ENCODE measurements at regions not wholly inside any gene's neighbourhood (a gene's known extent, or its start where the extent isn't known, plus 50 kb on each side); places are given as distances from the start of the nearest gene placed in this dataset.
A peak's percentile ranks its signal among the peaks of the same experiment; 100 is the strongest.

- DNase-seq (ENCODE audit: low read depth): no peak
Observed at GRCh38 chr6:137734005-137734874, 132.8 kb upstream of the TNFAIP3 start.

GRCh38 chr6:137734875-137735182 is 132.2 kb upstream of the TNFAIP3 start:
- no peak for DNase-seq (ENCODE audit: low read depth)

DNA sequence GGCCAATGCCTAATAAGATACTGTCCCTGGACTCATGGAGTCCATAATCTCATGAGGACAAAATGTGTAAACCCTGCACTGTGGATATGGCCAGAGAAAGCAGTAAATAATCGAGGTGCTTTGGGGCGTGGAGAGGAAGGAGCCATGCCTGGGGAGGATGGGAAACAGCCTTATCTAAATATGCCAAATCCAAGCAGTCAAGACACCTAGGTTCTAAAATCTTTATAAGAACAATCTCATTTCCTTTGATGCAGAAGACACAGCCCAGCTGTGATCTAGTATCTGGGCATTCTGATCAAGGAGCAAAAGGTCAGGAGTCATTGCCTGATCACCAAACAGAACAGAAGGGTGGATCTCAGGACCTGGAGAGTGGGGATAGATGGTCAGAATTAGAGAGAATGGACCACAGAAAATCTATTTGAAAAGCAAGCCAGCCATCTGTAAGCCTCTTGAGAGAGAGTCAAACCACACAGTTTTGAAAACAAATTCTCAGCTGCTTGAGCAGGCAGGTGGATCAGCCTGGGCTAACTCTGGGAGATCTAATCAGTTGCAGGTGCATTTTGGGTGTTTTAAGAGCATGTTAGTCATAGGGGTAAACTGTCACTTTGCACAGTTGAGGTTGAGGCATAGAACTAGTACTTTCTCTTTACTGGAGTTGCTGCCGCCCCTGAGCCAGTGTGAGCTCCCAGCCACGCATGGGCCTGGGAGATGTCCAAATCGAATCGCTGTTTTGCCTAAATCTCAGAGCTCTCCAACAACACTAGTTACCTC is 130.8 kb upstream of the TNFAIP3 start:
- no peak for DNase-seq (ENCODE audit: low read depth)

GRCh38 chr6:137736911-137737310 is 130.1 kb upstream of the TNFAIP3 start:
- DNase-seq (ENCODE audit: low read depth): no peak

DNA sequence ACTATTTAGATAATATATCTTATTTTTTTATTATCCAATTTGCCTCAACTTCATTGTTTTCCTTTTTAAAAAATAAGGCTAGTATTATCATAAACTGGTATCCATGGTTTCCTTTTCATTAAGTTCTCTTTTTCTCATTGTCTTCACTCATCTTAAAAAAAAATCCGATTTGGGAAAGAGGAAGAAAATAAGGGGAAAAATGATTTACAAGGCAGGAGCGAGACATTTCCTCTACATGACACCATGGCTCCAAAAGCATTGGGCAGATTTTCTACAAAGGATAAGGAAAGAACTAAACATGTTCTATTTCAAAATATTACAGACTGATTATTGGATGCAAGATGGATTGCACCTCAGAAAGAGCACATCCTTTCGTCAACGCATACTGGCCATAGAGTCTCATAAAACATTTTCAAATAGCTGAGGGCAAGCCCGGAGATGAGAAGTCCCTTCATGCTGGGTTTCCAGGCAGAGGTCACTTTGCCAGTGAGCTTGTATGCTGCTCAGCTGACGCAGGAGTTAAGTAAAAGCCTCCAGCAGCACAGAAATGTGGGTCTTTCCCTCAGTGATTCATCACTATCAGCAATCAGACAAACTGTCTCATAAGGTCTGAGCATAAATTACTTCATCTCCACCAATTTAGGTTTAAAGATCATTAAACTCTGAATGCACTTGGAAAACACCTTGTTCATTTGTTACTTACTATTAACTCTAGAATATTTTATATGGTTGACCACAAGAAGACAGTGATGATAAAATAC is 129.0 kb upstream of the TNFAIP3 start:
- DNase-seq (ENCODE audit: low read depth): peak; percentile 73

- no peak for DNase-seq (ENCODE audit: low read depth)
Observed at GRCh38 chr6:137738931-137739504, 128.0 kb upstream of the TNFAIP3 start.

- DNase-seq (ENCODE audit: low read depth): no peak
Observed at GRCh38 chr6:137739544-137739943, 127.5 kb upstream of the TNFAIP3 start.

- no peak for DNase-seq (ENCODE audit: low read depth)
Observed at GRCh38 chr6:137740091-137740755, 126.8 kb upstream of the TNFAIP3 start.

GRCh38 chr6:137740967-137741761 is 125.9 kb upstream of the TNFAIP3 start:
- DNase-seq (ENCODE audit: low read depth): no peak

DNA sequence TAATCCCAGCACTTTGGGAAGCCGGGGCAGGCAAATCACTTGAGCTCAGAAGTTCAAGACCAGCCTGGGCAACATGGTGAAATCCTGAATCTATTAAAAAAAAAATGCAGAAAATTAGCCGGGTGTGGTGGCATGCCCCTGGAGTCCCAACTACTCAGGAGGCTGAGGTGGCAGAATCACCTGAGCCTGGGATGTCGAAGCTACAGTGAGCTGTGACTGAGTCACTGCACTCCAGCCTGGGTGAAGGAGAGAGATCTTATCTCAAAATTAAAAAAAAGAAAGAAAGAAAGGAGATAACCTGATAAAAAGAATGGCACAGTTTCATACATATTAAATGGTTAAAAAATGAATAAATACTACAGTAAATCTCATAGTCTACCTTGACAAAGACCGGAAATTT is 123.6 kb upstream of the TNFAIP3 start:
- peak; percentile 45 for DNase-seq (ENCODE audit: low read depth)

GRCh38 chr6:137744877-137745276 is 122.2 kb upstream of the TNFAIP3 start:
- DNase-seq (ENCODE audit: low read depth): no peak

DNA sequence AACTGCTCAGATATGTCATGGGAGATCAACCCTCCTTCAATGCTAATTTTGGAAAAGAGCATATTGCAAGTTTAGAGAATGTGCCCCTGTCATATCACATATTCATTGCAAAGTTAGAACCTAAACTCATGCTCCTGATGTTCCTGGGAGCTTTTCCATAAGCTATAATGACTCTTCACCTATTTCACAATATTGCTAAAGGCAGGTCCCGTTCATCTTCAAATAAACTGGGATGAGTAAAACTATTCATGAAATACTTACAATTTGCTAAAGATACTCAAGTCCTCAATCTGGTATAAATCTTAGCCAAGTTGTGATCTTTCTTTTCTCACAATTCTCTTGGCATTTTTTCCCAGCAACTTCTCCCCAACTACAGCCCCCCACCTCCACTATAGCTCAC is 121.7 kb upstream of the TNFAIP3 start:
- no peak for DNase-seq (ENCODE audit: low read depth)

DNA sequence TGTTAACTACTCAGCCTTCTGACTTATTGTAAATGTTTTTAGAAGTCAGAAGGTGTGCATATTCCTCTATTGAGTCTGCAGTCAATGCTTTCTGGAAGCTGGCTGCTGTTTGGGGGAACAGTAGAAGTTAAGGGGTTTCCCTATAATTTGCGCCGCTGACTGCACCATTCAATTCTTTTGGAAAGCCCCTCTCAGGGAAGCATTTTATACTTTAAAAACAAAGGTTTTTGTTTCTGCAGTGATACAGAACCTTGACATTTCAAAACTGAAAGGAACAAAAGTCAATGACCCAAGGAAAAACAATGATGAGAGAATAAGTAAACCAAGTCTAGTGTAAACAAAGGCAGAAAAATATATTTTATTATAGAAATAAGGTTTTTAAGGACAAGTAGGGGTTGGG is 120.8 kb upstream of the TNFAIP3 start:
- no peak for DNase-seq (ENCODE audit: low read depth)

- DNase-seq (ENCODE audit: low read depth): no peak
Observed at GRCh38 chr6:137749696-137750211, 117.3 kb upstream of the TNFAIP3 start.

DNA sequence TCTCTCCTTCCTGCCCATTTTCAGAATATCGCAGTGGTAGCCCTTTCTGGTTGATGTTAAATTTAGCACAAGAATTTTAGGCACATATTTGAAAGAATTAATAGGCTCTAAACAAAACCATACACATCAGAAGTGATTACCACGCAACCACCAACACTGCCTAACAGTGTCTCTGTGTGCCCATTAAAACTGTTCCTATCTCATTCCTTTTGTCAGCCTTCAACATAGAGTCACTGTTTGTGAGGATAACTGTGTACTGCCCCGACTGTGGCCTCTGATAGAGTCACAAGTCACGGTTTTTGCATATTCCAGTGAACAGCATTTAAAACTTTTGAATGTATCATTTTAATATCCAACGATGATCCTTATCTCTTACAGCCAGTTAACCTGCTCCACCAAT is 116.8 kb upstream of the TNFAIP3 start:
- DNase-seq (ENCODE audit: low read depth): no peak

DNA sequence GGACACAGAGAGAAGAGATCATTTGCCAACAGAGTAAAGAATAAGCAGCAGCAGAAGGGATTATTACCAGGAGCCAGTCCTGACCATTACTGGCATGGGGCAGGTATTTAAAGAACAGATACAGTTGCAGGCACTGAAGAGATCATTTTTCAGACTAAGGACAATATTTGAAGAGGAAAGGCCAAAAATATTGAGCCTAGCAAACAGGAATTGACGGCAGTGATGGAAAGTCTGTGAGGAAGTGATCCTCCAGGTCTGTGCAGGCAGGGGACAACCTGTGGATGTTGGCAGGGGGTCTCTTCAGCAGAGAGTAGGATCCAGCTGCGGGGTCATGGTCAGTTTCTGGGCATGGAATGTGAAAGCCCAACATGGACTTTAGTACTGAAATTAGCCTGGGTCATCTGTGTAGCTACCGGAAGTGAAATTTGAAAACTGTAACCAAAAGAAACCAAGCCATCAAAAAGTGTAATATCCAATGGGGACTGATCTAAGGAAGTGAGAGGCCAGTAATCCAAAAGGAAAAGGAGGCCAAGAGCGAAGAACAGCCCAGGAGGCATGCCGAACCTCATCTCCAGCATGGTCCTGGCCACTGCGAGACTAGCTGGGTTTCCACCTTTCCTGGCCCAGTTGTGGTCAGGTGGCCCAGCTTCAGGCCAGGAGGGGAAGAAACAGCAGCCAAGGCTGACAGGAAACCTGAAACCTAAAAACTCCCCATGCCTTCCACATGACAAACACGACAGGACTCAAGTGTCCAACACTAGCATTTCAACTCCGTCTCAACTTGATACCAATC is 115.1 kb upstream of the TNFAIP3 start:
- DNase-seq (ENCODE audit: low read depth): no peak

- no peak for DNase-seq (ENCODE audit: low read depth)
Observed at GRCh38 chr6:137754366-137754765, 112.7 kb upstream of the TNFAIP3 start.

GRCh38 chr6:137754866-137755265 is 112.2 kb upstream of the TNFAIP3 start:
- DNase-seq (ENCODE audit: low read depth): no peak

DNA sequence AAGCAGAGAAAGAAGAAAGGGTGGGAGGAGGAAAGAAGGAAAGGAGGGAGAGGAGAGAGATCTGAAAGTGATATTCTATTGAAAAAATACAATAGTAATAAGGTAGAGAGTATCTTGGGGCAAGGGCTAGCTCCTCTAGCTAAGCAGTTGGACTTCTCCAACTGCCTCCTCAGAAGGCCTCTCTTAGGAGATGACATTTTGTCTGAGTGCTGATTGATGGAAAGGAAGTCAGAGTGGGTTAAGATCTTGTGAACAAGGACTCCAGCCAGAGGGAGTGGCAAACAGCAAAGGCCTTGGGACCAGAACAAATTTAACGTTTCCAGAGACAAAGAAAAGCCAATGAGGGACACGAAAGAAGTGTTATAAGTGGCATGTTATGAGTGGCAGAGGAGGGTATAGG is 111.8 kb upstream of the TNFAIP3 start:
- DNase-seq (ENCODE audit: low read depth): no peak

Data from HT1080 (cell line).